ENCODE measurements at regions not wholly inside any gene's neighbourhood (a gene's known extent, or its start where the extent isn't known, plus 50 kb on each side); places are given as distances from the start of the nearest gene placed in this dataset.
"Not testable (repeated sequence)": the region's sequence is repeated elsewhere in the genome, so short reads cannot be mapped to it uniquely, and the experiment has no call there.

GRCh38 chr19:13696839-13697238 lies 67.5 kb upstream of the MRI1 start:
- TF ChIP-seq, protein P1, sequence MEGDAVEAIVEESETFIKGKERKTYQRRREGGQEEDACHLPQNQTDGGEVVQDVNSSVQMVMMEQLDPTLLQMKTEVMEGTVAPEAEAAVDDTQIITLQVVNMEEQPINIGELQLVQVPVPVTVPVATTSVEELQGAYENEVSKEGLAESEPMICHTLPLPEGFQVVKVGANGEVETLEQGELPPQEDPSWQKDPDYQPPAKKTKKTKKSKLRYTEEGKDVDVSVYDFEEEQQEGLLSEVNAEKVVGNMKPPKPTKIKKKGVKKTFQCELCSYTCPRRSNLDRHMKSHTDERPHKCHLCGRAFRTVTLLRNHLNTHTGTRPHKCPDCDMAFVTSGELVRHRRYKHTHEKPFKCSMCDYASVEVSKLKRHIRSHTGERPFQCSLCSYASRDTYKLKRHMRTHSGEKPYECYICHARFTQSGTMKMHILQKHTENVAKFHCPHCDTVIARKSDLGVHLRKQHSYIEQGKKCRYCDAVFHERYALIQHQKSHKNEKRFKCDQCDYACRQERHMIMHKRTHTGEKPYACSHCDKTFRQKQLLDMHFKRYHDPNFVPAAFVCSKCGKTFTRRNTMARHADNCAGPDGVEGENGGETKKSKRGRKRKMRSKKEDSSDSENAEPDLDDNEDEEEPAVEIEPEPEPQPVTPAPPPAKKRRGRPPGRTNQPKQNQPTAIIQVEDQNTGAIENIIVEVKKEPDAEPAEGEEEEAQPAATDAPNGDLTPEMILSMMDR (conservative IDR thresholded peaks at IDR 0.05; ENCODE audit: low read depth, low read length) = no peak
- H3K4me3 ChIP-seq (ENCODE audit: low read depth, low read length) = no peak overlapping the region
- no peak for DNase-seq (ENCODE audit: low read depth)

DNA sequence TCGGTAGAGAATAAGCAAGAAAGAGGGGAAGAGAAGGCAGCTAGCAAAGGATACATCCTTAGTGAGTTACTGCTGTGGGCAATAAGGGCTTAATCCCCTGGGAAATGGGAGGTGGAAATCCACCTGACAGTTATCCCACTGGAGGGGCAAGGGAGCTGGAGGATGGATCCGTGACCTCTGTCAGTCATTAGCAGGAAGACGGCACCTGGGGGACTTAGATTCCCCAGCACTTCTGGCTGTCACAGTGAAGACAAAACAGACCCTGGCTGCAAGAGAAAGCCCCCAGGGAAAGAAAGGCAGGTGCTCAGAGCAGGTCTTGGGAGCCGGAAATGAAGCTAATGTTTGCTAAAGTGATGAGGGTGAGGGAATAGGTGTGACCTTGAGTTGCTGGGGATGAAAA lies 70.4 kb upstream of the MRI1 start:
- TF ChIP-seq, protein P1 (conservative IDR thresholded peaks at IDR 0.05; ENCODE audit: low read depth, low read length) = no peak
- DNase-seq (ENCODE audit: low read depth) = no peak

DNA sequence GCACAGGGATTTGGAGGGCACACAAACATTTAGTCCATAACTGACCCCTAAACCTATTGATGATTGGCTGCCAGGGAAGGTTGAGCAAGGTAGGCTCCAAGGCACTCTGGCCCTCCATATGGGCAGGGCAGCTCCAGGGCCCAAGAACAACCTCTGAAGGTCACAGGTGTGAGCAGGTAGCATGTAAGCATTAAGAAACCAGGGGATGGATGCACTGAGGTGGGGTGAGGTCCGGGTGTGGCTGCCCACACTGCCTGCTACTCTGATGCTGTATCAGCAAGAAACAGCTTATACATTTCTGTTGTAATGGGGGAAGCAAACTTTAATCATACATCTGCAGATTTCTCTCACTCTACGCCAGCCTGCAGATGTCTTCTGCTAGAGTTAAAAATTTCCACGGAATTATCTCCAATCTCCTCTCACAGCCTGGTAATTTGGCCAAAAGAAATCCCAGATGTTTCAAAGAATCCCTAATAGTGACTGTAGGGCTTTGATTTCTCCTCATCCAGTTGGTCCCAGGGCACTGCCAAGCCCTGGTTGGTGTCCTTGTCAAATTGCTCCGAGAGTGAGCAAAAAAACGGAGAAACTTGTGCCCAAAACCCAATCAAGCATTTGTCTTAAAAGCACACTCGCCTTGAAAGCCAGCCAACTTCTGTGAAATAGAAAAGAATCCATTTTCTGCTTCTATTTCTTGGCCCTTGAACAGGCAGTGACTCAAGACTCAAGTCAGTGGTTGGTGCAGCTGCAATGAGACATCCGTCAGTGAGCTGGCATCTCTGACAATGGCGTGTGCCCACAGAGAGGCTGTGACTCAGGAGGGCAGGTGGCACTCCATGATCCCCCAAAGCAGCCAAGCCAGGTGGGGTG lies 72.5 kb upstream of the MRI1 start:
- TF ChIP-seq, protein P1 (conservative IDR thresholded peaks at IDR 0.05; ENCODE audit: low read depth, low read length) = no peak
- no peak overlapping the region for H3K4me3 ChIP-seq (ENCODE audit: low read depth, low read length)
- DNase-seq (ENCODE audit: low read depth) = peak; percentile 1

More for the DNA sequence above, 70.4 kb upstream of the MRI1 start:
- H3K4me3 ChIP-seq (ENCODE audit: low read depth, low read length) = no peak overlapping the region

DNA sequence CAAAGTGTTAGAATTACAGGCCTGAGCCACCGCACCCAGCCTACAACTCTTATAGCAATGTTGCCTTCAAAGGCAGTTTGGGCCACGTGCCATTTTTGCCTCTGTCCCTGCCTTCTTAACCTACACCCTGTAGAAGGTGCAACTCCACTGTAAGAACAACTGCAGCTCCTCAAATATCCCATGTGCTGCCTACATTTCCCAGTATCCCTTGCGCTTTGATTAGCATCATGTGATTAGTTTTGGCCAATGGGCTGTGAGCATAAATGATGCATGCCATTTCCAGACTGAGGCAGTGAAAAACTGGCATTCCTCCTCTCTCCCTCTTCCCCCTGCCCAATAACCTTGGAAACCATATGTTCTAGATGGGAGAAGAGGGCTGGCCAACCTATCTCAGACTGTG lies 75.2 kb upstream of the MRI1 start:
- TF ChIP-seq, protein P1 (conservative IDR thresholded peaks at IDR 0.05; ENCODE audit: low read depth, low read length) = no peak
- DNase-seq (ENCODE audit: low read depth) = peak; percentile 28
- no peak overlapping the region for H3K4me3 ChIP-seq (ENCODE audit: low read depth, low read length)

DNA sequence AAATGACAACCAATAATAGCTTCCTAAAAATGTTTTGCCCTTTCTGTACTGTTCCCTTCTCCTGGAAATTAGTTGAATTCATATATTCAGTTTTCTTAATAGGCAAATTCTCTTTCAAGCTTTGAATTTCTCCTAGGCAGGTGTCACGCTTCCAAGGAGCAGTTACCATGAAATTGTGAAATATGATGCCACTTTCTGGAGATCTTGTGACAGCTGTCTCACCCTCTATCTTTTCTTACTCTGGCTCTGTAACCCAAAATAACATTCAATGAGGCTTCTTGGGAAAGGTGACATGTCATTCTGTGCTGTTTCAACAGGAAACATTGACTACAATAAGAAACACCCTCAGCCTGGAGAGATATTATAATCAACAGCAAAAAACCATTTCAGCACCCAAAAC lies 80.3 kb upstream of the MRI1 start:
- DNase-seq (ENCODE audit: low read depth) = no peak
- TF ChIP-seq, protein P1 (conservative IDR thresholded peaks at IDR 0.05; ENCODE audit: low read depth, low read length) = no peak
- H3K4me3 ChIP-seq (ENCODE audit: low read depth, low read length) = no peak overlapping the region

DNA sequence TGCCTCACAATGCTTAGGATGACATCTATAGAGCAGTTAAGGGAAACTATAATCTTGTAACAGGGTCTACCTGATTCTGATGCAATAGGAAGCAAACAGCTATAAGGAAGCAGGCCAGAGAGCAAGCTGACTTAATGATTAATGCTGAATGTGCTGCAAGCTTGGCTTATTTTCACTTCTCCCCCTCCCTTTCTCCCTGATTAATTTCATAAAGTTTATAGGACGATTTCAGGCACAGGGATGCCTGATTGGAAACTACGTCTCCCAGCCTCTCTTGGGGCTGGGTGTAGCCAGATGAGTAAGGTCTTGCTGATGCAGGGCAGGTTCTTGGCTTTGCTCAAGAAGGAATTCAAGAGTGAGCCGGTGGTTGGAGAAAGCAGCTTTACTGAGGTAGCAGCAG lies 82.8 kb upstream of the MRI1 start:
- DNase-seq (ENCODE audit: low read depth) = no peak
- TF ChIP-seq, protein P1 (conservative IDR thresholded peaks at IDR 0.05; ENCODE audit: low read depth, low read length) = no peak
- H3K4me3 ChIP-seq (ENCODE audit: low read depth, low read length) = no peak overlapping the region

- not testable (repeated sequence) for H3K4me3 ChIP-seq (ENCODE audit: low read depth, low read length); DNase-seq (ENCODE audit: low read depth)
Observed at GRCh38 chr19:13680708-13681360, 83.5 kb upstream of the MRI1 start.

GRCh38 chr19:13676967-13677366 lies 87.4 kb upstream of the MRI1 start:
- not testable (repeated sequence) for H3K4me3 ChIP-seq (ENCODE audit: low read depth, low read length); DNase-seq (ENCODE audit: low read depth)

DNA sequence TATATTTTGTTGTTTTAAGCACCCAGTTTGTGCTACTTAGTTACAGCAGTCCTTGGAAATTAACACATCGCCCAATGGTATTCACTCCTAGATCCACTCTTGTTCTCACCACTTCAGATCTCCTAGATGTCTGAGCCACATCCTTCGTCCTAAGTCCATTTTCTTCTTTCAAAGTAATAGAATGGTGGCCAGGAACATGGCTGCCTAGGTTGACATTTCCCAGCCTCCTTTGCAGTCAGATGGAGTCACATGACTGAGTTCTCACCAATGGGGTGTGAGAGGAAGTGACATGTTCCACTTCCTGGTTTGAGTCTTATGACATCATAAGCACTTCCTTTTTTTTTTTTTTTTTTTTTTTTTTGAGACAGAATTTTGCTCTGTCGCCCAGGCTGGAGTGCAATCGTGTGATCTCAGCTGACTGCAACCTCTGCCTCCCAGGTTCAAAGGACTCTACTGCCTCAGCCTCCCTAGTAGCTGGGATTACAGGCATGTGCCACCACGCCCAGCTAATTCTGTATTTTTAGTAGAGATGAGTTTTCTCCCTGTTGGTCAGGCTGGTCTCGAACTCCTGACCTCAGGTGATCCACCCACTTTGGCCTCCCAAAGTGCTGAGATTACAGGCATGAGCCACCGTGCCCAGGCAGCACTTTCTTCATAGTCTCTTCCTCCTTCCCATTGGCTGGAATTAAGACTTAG lies 91.7 kb upstream of the MRI1 start:
- peak; percentile 4 for DNase-seq (ENCODE audit: low read depth)
- not testable (repeated sequence) for H3K4me3 ChIP-seq (ENCODE audit: low read depth, low read length)

All from choroid plexus epithelial cell (primary cell).